ENCODE measurements at regions not wholly inside any gene's neighbourhood (a gene's known extent, or its start where the extent isn't known, plus 50 kb on each side); places are given as distances from the start of the nearest gene placed in this dataset.

GRCh38 chr3:116806351-116806750 lies 96.8 kb downstream of the TUSC7 start:
- no peak for TF ChIP-seq POLR2A (IDR thresholded peaks at IDR 0.05; ENCODE audit: extremely low read depth, insufficient read length)
- TF ChIP-seq MYC (IDR thresholded peaks at IDR 0.05; ENCODE audit: low read depth, low read length) = no peak
- no peak for TF ChIP-seq MAX (IDR thresholded peaks at IDR 0.05; ENCODE audit: low read depth, low read length)
- TF ChIP-seq CTCF (IDR thresholded peaks at IDR 0.05; ENCODE audit: low read depth, low read length) = no peak
- no peak overlapping the region for H3K4me3 ChIP-seq (ENCODE audit: low read depth, low read length)
- no peak for DNase-seq (ENCODE audit: low read depth)

GRCh38 chr3:116808725-116809124 lies 99.1 kb downstream of the TUSC7 start:
- H3K4me3 ChIP-seq (ENCODE audit: low read depth, low read length) = no peak overlapping the region
- DNase-seq (ENCODE audit: low read depth) = no peak
- TF ChIP-seq POLR2A (IDR thresholded peaks at IDR 0.05; ENCODE audit: extremely low read depth, insufficient read length) (no peak), MAX (IDR thresholded peaks at IDR 0.05; ENCODE audit: low read depth, low read length) (no peak)

- H3K4me3 ChIP-seq (ENCODE audit: low read depth, low read length) = no peak overlapping the region
- no peak for TF ChIP-seq MAX (IDR thresholded peaks at IDR 0.05; ENCODE audit: low read depth, low read length)
- no peak for TF ChIP-seq POLR2A (IDR thresholded peaks at IDR 0.05; ENCODE audit: extremely low read depth, insufficient read length)
- DNase-seq (ENCODE audit: low read depth) = peak; percentile 13
Observed at GRCh38 chr3:116809208-116809607, 99.6 kb downstream of the TUSC7 start.

GRCh38 chr3:116811754-116812153 lies 102.2 kb downstream of the TUSC7 start:
- no peak overlapping the region for H3K4me3 ChIP-seq (ENCODE audit: low read depth, low read length)
- no peak for DNase-seq (ENCODE audit: low read depth)
- no peak for TF ChIP-seq MYC (IDR thresholded peaks at IDR 0.05; ENCODE audit: low read depth, low read length)
- TF ChIP-seq POLR2A (IDR thresholded peaks at IDR 0.05; ENCODE audit: extremely low read depth, insufficient read length) = no peak
- TF ChIP-seq CTCF (IDR thresholded peaks at IDR 0.05; ENCODE audit: low read depth, low read length) = no peak
- no peak for TF ChIP-seq MAX (IDR thresholded peaks at IDR 0.05; ENCODE audit: low read depth, low read length)

- TF ChIP-seq CTCF (IDR thresholded peaks at IDR 0.05; ENCODE audit: low read depth, low read length) (no peak), MYC (IDR thresholded peaks at IDR 0.05; ENCODE audit: low read depth, low read length) (no peak), MAX (IDR thresholded peaks at IDR 0.05; ENCODE audit: low read depth, low read length) (no peak), POLR2A (IDR thresholded peaks at IDR 0.05; ENCODE audit: extremely low read depth, insufficient read length) (no peak)
- no peak for DNase-seq (ENCODE audit: low read depth)
- no peak overlapping the region for H3K4me3 ChIP-seq (ENCODE audit: low read depth, low read length)
Observed at GRCh38 chr3:116812949-116813348, 103.4 kb downstream of the TUSC7 start.

- TF ChIP-seq MYC (IDR thresholded peaks at IDR 0.05; ENCODE audit: low read depth, low read length) = no peak
- no peak for TF ChIP-seq MAX (IDR thresholded peaks at IDR 0.05; ENCODE audit: low read depth, low read length)
- TF ChIP-seq CTCF (IDR thresholded peaks at IDR 0.05; ENCODE audit: low read depth, low read length) = no peak
- no peak for TF ChIP-seq POLR2A (IDR thresholded peaks at IDR 0.05; ENCODE audit: extremely low read depth, insufficient read length)
- H3K4me3 ChIP-seq (ENCODE audit: low read depth, low read length) = no peak overlapping the region
- no peak for DNase-seq (ENCODE audit: low read depth)
Observed at GRCh38 chr3:116815321-116815720, 105.7 kb downstream of the TUSC7 start.
